Mesenteric fat pad (tissue), 1 donor: ENCODE measurements at regions not wholly inside any gene's neighbourhood (a gene's known extent, or its start where the extent isn't known, plus 50 kb on each side); places are given as distances from the start of the nearest gene placed in this dataset.
"Not testable (repeated sequence)": the region's sequence is repeated elsewhere in the genome, so short reads cannot be mapped to it uniquely, and the experiment has no call there.

Experiments used
- DNase-seq: peaks from one replicate; pipeline ENCODE4 v3.0.0-alpha.2; 2020; ENCODE audit warnings: low spot score
- donor health status: DM: yes; HTN: yes; CAD: no.

DNA sequence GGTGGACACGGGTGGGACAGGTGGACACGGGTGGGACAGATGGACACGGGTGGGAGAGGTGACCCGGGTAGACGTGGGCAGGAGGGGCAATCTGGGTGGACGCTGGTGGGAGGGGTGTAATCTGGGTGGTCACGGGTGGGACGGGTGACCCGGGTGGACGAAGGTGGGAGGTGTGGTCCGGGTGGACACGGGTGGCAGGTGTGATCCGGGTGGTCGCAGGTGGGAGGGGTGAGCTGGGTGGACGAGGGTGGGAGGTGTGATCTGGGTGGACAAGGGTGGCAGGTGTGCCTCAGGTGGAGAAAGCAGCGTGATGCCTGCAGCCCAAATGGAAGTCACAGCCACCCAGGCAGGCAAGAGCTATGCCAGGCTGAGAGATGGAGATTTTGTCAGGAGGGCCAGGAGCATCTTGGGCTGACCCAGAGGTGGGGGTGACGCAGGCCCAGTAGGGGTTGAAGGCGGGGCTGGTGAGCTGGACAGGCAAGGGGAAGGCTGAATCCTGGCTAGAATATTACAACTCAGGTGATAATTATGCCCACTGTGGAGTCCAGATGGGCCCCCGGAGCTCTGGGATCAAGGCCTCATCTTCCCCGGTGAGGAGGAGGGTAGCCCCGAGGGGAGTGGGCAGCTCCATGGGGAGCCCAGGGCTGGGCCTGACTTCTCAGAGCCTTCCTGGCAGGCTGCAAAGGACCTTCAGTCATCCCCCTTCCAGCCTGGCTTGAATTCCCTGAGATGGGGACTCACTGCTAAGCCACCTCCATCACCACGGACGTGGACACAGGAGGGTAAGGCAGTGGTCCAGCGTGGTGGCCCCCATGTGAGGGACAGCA, 100.0 kb downstream of the ADRA2C start:
- DNase-seq = no peak

DNA sequence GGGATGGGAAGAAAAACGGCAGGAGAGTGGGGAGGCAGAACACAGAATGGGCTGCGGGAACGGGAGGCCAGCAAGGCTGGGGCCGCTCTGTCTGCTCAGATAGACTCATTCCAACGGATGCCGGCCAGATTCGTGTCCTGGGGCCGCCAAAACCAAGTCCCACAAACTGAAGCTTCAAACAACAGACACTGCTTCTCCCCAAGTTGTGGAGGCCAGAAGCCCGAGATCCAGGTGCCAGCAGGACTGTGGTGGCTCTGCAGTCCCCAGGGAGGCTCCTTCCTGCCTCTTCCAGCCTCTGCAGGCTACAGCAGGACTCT, 100.6 kb downstream of the ADRA2C start:
- no peak for DNase-seq

- DNase-seq = no peak
Measured at GRCh38 chr4:3867403-3868100, 101.4 kb downstream of the ADRA2C start.

- no peak for DNase-seq
Measured at GRCh38 chr4:3868211-3869173, 102.3 kb downstream of the ADRA2C start.

DNA sequence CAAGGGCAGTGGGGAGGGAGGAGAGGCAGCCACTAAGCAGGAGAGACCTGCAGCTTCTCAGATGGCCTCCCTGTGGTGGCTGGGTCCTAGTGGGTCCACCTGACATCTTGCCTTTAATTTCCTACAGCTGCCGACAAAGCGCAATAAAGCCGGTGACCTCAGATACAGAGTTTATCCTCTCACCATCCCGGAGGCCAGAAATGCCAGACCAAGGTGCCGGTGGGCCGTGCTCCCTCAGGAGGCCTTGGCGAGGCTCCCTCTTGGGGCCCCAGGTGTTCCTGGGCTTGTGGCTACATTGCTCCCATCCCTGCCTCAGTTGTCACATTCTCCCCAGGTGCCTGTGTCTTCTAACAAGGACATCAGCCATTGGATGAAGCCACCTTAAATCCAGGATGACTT, 103.0 kb downstream of the ADRA2C start:
- no peak for DNase-seq

GRCh38 chr4:3869661-3870566, 103.7 kb downstream of the ADRA2C start:
- DNase-seq = no peak

DNA sequence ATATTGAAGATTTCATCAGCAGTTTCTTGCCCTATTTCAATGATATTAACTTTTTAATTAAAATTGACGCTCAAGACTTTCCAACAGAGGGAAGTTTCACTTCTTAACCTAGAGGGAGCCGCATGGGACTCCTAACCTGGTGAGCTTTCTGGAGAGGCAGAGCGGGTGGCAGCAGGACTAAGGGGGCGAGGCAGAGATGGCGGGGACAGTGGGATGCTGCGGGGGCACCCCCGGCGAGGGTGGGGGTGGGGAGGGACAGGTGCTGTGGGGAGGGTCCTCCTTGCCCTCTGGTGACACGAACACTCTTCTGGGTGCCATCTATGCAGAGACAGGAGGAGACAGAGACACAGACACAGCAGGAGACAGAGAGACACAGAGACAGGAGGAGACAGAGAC, 104.4 kb downstream of the ADRA2C start:
- no peak for DNase-seq

DNA sequence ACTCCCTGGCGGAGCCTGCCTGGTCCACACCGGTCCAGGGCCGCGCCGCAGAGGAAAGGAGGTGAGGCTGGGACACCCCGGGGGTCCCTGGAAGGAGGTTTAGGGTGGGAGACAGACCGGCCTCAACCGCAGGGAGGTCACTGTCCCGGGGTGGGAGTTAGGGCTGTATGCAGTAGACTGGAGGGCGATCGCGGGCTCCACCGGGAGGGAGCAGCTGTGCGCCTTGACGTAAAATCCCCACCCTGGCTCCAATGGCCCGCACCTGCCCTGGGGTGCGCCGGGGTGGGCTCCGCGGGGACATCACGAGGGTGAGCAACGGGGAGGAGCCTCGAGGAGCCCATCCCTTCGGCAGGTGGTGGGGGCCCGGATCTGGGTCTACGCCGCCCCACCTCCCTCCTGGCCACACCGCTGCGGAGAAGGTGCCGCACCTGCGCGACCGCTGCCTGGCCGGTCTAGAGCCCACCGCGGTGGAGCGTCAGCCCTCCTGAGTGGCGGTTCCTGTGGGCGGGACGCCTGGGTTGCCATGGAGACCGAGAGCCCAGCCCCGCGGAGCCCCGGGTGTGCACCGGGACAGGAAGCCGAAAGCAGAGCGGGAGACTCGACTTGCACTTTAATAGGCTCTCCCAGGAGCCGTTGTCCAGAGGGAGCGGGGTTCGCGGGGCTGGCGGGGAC, 105.1 kb downstream of the ADRA2C start:
- DNase-seq = no peak

GRCh38 chr4:3871881-3872833, 106.0 kb downstream of the ADRA2C start:
- DNase-seq = no peak

DNA sequence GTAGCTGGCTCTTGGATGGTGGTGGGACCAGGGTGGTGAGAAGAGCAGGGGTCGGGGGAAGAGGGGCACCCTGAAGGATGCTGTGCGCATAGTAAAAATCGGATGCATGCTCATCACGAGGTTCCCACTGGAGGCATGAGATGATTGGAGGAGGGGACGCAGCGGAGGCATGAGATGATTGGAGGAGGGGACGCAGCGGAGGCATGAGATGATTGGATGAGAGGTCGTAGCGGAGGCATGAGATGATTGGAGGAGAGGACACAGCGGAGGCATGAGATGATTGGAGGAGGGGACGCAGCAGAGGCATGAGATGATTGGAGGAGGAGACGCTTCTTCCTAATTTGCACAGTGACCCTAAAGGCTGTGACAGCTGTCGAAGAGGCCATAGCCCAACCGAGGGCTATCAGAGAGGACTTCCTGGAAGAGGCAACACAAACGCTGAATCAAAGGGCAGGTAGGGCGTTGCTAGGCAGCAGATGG, 106.7 kb downstream of the ADRA2C start:
- DNase-seq = no peak

- no peak for DNase-seq
Measured at GRCh38 chr4:3873408-3874027, 107.3 kb downstream of the ADRA2C start.

GRCh38 chr4:3874028-3874415, 107.8 kb downstream of the ADRA2C start:
- no peak for DNase-seq

GRCh38 chr4:3874525-3875110, 108.4 kb downstream of the ADRA2C start:
- no peak for DNase-seq

- no peak for DNase-seq
Measured at GRCh38 chr4:3875466-3875865, 109.3 kb downstream of the ADRA2C start.

- DNase-seq = not testable (repeated sequence)
Measured at GRCh38 chr4:3876057-3876845, 110.1 kb downstream of the ADRA2C start.

GRCh38 chr4:3877236-3877635, 111.1 kb downstream of the ADRA2C start:
- no peak for DNase-seq

DNA sequence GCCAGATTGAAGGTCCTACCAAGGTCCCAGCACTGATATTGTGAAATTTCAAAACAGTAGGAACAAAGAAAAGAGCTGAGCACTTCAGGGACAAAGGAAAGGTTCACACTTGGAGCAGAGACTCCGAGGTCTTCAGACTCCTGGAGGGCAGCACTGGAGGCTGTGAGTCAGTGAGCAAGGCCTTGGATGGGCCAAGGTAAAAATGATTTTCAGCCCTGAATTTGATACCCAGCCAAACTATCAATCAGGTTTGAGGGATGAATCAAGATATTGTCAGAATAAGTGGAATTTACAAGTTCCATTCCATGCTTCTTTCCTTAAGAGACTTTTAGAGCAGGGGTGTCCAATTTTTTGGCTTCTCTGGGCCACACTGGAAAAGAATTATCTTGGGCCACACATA, 111.7 kb downstream of the ADRA2C start:
- no peak for DNase-seq
